NT2/D1 (cell line): ENCODE measurements at regions not wholly inside any gene's neighbourhood (a gene's known extent, or its start where the extent isn't known, plus 50 kb on each side); places are given as distances from the start of the nearest gene placed in this dataset.

ENCODE experiments used
- DNase-seq: peaks from one replicate; pipeline ENCODE4 v3.0.0-alpha.2; 2011; ENCODE audit warnings: low read depth, low spot score
- H3K27me3 ChIP-seq: 2 replicates; pipeline ENCODE4 v1.6.0; 2011; ENCODE audit warnings: mild to moderate bottlenecking; ENCODE audit not compliant: insufficient read length, insufficient read depth
- H3K36me3 ChIP-seq: 2 replicates; pipeline ENCODE4 v1.6.1; 2011; ENCODE audit warnings: mild to moderate bottlenecking, low read length, mixed read lengths; ENCODE audit not compliant: insufficient read depth, insufficient read length
- H3K4me1 ChIP-seq: 2 replicates; pipeline ENCODE4 v1.5.1; 2011; ENCODE audit not compliant: insufficient read depth, insufficient read length
- H3K4me3 ChIP-seq: 2 replicates; pipeline ENCODE4 v1.5.1; 2011; ENCODE audit warnings: low read depth; ENCODE audit not compliant: insufficient read length
- H3K9ac ChIP-seq: 2 replicates; pipeline ENCODE4 v1.6.0; 2011; ENCODE audit warnings: low read depth; ENCODE audit not compliant: insufficient read length
- H3K9me3 ChIP-seq: 2 replicates; pipeline ENCODE4 v1.5.1; 2011; ENCODE audit warnings: mild to moderate bottlenecking, low read length; ENCODE audit not compliant: insufficient read depth
- SUZ12 ChIP-seq: IDR thresholded peaks from 2 replicates; pipeline ENCODE4 v1.6.1; 2011; ENCODE audit not compliant: insufficient read length, insufficient read depth; ENCODE audit errors: extremely low read depth
- YY1 ChIP-seq: IDR thresholded peaks from 2 replicates; pipeline ENCODE4 v1.6.1; 2011; ENCODE audit not compliant: insufficient read length, insufficient read depth
- ZNF274 ChIP-seq: IDR thresholded peaks from 2 replicates; pipeline ENCODE4 v1.6.1; 2011; ENCODE audit warnings: mild to moderate bottlenecking, low read depth, low read length

GRCh38 chr5:176151281-176151680 is 86.9 kb upstream of the SIMC1 start:
- Histone ChIP-seq H3K9ac (no peak overlapping the region), H3K4me1 (peaks cover 2% of the 10 kb centered on the region), H3K36me3 (no peaks in the 10 kb centered on the region), H3K4me3 (no peak overlapping the region), H3K9me3 (no peaks in the 10 kb centered on the region), H3K27me3 (peaks cover 3% of the 10 kb centered on the region)
- DNase-seq = no peak
- TF ChIP-seq ZNF274 (no peak), YY1 (no peak)

DNA sequence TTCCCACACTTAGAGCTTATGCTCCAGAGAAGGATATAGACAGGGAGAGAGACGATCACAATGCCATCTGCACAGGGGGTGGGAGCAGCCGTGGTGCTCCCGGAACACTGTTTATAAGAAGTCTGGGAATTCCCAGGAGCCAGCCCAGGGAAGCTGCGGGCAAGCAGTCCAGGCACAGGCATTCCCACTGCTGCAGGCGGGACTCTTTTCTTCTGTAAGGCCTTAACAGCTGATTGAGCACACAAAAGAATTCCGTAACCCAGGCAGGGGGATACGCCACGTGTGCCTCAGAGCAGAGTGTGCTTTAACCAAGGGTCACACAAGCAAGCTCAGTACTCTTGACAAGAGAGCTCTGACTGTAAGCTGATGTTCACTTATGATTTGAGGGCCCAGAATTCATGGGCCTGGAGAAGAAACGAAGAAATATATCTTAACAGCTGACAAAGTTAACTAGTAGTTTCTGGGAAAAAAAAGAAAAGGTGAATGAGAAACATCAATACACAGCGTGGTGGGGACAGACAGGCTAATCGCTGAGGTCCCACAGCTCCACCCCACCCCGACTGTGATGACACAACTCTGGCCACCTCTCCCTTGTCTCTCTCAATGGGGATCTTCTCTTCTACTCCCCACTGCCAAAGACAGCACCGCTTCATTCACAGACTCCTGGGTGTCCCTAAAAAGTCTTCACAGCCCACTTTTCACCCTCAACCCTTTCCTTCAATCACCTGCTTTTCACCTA is 85.9 kb upstream of the SIMC1 start:
- H3K9me3 ChIP-seq = no peaks in the 10 kb centered on the region
- H3K9ac ChIP-seq = peak overlapping the region; percentile 9
- H3K4me3 ChIP-seq = no peak overlapping the region
- TF ChIP-seq YY1 = no peak
- no peak for TF ChIP-seq ZNF274
- TF ChIP-seq SUZ12 = no peak
- H3K27me3 ChIP-seq = peaks cover 3% of the 10 kb centered on the region
- H3K36me3 ChIP-seq = no peaks in the 10 kb centered on the region
- H3K4me1 ChIP-seq = peaks cover 2% of the 10 kb centered on the region
- DNase-seq = peak; percentile 57

DNA sequence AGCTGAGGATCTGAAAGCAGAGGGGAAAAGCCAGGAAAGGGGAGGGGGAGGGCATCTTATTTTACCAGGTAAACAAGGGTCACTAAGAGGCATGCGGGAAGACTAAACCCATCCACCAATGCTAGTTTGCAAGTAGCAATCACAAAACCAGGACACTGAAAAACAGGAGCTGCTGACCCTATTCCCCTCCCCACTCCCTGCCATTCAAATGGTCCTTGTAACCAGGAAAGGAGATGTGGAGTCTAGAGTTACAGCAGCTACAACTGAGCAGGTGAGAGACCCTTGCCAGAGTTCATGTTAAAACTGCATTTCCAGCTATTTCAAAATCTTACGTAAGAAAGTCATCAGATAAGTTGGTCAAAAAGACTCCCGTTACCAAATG is 85.3 kb upstream of the SIMC1 start:
- TF ChIP-seq YY1 (no peak), ZNF274 (no peak), SUZ12 (no peak)
- Histone ChIP-seq H3K4me3 (no peak overlapping the region), H3K36me3 (no peaks in the 10 kb centered on the region), H3K9me3 (no peaks in the 10 kb centered on the region), H3K9ac (no peak overlapping the region), H3K27me3 (peaks cover 3% of the 10 kb centered on the region), H3K4me1 (peaks cover 2% of the 10 kb centered on the region)
- DNase-seq = no peak

GRCh38 chr5:176153741-176154140 is 84.5 kb upstream of the SIMC1 start:
- Histone ChIP-seq H3K9ac (no peak overlapping the region), H3K9me3 (no peaks in the 10 kb centered on the region), H3K4me1 (peaks cover 2% of the 10 kb centered on the region), H3K27me3 (peaks cover 3% of the 10 kb centered on the region), H3K36me3 (no peaks in the 10 kb centered on the region), H3K4me3 (no peak overlapping the region)
- DNase-seq = no peak
- TF ChIP-seq YY1 (no peak), ZNF274 (no peak)

- Histone ChIP-seq H3K4me3 (no peak overlapping the region), H3K9ac (no peak overlapping the region), H3K9me3 (no peaks in the 10 kb centered on the region), H3K36me3 (no peaks in the 10 kb centered on the region), H3K27me3 (peaks cover 3% of the 10 kb centered on the region), H3K4me1 (peaks cover 2% of the 10 kb centered on the region)
- TF ChIP-seq YY1 (no peak), SUZ12 (no peak), ZNF274 (no peak)
- no peak for DNase-seq
Measured at GRCh38 chr5:176154821-176155220, 83.4 kb upstream of the SIMC1 start.

DNA sequence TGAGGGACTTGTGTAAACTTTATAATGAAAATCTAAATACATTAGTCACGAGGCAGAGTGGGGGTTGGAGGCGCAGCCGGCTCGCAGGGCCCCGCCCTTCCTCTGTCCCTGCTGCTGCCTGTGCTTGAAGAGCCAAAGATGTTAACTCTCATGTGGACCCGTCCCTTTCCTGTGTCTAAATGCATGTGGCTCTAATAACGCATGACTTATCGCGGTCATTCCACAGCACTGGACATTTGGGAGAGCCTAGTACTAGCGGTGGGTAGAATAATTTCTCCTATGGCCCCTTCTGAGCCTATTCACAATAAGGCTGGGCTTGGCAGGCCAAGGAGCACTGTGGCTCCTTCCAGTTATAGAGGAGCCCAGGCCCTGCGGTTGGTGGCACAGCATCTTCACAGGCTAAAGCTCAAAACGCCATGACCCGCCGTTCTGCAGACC is 82.3 kb upstream of the SIMC1 start:
- no peak for DNase-seq
- H3K27me3 ChIP-seq = peaks cover 3% of the 10 kb centered on the region
- no peak overlapping the region for H3K4me3 ChIP-seq
- H3K36me3 ChIP-seq = no peaks in the 10 kb centered on the region
- H3K4me1 ChIP-seq = peaks cover 2% of the 10 kb centered on the region
- no peaks in the 10 kb centered on the region; the same call in 1 of the 2 replicates for H3K9me3 ChIP-seq
- H3K9ac ChIP-seq = no peak overlapping the region
- no peak for TF ChIP-seq SUZ12
- TF ChIP-seq ZNF274 = no peak
- no peak for TF ChIP-seq YY1

- Histone ChIP-seq H3K27me3 (peaks cover 3% of the 10 kb centered on the region), H3K4me3 (no peak overlapping the region), H3K9me3 (no peaks in the 10 kb centered on the region; the same call in 1 of the 2 replicates), H3K9ac (no peak overlapping the region), H3K4me1 (peaks cover 2% of the 10 kb centered on the region), H3K36me3 (no peaks in the 10 kb centered on the region)
- DNase-seq = no peak
- TF ChIP-seq YY1 (no peak), SUZ12 (no peak), ZNF274 (no peak)
Measured at GRCh38 chr5:176157656-176158055, 80.6 kb upstream of the SIMC1 start.

DNA sequence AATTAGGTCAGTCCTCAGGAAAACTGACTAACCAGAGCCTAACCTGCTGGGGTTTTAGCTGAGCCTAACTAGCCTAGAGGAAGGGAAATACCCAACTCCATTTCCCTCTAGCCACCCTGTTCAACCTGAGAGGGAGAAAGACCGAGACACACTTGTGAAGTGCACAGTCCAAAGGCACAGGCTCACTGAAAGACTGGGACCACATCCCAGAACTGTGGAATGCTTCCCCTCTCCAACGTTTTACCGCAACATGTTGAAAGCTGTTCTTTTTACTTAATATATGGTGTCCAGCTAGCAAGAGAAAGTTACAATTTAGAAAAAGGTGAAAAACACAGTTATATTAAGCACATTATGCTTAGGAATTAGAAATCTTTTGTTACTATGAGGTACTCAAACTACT is 76.8 kb upstream of the SIMC1 start:
- H3K4me1 ChIP-seq = no peaks in the 10 kb centered on the region
- no peak overlapping the region for H3K9ac ChIP-seq
- no peaks in the 10 kb centered on the region for H3K27me3 ChIP-seq
- no peak overlapping the region for H3K4me3 ChIP-seq
- no peaks in the 10 kb centered on the region; the same call in 1 of the 2 replicates for H3K9me3 ChIP-seq
- H3K36me3 ChIP-seq = no peaks in the 10 kb centered on the region
- TF ChIP-seq ZNF274 = no peak
- no peak for TF ChIP-seq YY1
- TF ChIP-seq SUZ12 = no peak
- no peak for DNase-seq
